Anterior cingulate cortex (tissue), 58 donors: ENCODE measurements at regions not wholly inside any gene's neighbourhood (a gene's known extent, or its start where the extent isn't known, plus 50 kb on each side); places are given as distances from the start of the nearest gene placed in this dataset.
"Not testable (repeated sequence)": the region's sequence is repeated elsewhere in the genome, so short reads cannot be mapped to it uniquely, and the experiment has no call there.

Source experiments
- DNase-seq, 58 donors: peaks; one replicate each; lab custom pipeline; 2025; lab: John Stamatoyannopoulos, UW

GRCh38 chr7:113784956-113785355 lies 133.9 kb downstream of the PPP1R3A start:
- no peak for DNase-seq

DNA sequence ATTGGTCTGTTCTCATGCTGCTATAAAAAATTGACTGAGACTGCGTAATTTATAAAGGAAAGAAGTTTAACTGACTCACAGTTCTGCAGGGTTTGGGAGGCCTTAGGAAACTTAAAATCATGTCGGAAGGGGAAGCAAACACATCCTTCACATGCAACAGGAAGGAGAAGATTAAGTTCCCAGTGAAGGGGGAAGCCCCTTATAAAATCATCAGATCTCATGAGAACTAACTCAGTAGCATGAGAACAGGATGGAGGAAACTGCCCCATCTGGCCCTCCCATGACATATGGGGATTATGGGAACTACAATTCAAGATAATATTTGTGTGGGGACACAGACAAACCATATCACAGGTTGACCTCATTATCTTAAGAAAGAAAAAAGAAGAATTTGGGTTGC lies 134.5 kb downstream of the PPP1R3A start:
- no peak for DNase-seq

GRCh38 chr7:113783403-113783802 lies 135.4 kb downstream of the PPP1R3A start:
- no peak for DNase-seq

- DNase-seq = no peak
Observed at GRCh38 chr7:113775804-113776203, 143.0 kb downstream of the PPP1R3A start.

DNA sequence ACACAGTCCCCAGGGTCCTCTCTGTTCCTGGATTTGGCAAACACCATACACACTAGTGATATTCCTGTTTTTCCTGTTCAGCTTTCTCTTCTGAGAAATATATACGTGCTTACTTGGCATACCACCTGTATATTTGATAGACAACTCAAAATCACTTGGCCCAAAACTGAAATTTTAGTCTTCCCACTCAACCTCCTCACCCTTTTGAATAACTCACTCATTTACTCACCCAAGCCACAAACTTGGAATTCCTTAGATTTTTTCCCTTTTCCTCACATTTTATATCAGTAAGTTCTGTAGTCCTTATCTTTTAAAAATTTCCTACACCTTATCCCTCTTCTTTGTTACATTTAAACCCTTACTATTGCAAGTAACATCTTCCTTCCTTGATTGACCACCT lies 143.4 kb downstream of the PPP1R3A start:
- no peak for DNase-seq

DNA sequence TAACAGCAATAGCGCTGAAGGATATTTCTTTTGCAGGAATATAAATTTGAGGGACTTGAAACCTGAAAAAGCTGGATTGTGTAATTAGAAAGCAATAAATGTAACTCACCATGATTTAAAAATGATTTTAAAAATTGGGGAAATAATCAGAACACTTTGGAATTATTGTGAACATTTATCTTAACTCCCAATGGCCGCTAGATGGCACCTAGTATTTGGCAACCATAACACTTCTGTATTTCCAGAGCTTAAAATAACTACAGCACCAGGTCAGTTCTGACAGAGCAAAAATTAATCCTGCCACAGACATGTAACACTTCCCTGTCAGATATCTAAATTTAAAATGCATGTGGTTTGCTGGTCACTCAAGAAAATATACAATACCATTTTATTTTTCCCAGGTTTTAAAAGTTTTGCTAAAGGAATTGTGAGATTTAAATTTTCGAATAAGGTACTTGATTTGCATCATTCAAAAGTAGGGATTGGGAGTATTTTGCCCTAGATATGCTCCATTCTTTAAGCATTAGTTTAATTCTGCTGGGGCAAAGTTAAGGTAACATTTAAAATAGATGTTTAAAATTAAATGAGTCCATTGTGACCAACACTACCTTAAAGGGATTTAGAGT lies 144.5 kb downstream of the PPP1R3A start:
- DNase-seq = peak in 4 of 58 donors; percentile 0 to 7 (median 4)

- DNase-seq = no peak
Observed at GRCh38 chr7:113770146-113770738, 148.6 kb downstream of the PPP1R3A start.

DNA sequence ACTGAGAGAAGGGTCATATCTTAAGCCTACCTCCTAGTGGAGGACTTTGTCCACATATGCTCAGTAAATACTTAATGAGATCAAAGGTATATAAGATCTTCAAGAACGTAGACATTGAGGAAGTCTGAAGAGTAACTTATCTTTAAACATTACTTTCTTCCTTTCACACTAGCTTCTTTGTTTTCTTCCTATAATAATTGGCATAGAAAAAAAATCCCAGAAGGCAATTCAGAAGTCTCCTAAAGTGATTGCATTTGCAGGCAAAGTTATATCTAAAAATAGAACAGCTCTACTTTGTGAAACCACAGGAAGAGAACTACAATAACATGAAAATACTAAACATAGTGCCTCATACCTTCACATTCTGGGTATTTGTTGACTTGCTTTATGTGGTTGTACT lies 150.4 kb downstream of the PPP1R3A start:
- no peak for DNase-seq

GRCh38 chr7:113764401-113765035 lies 154.3 kb downstream of the PPP1R3A start:
- DNase-seq = no peak

DNA sequence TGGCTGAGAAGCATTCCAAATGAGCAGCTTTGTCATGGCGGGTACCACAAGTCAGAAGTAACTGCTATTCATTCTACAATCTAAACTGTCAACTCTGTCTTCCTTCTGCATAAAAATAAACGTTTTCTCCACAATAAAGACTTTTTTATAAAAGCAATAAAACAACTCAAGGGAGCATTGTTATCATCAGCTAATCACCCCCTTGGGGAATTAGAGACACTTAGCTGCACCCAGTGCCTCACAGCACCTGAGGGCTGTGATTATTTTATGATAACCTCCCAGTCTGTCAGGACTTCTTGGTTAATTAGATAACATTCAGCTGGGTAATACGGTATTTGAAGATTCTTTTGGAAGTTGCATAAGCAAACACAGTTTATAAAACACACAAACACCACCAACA lies 155.6 kb downstream of the PPP1R3A start:
- no peak for DNase-seq

GRCh38 chr7:113756250-113756649 lies 162.6 kb downstream of the PPP1R3A start:
- no peak for DNase-seq

DNA sequence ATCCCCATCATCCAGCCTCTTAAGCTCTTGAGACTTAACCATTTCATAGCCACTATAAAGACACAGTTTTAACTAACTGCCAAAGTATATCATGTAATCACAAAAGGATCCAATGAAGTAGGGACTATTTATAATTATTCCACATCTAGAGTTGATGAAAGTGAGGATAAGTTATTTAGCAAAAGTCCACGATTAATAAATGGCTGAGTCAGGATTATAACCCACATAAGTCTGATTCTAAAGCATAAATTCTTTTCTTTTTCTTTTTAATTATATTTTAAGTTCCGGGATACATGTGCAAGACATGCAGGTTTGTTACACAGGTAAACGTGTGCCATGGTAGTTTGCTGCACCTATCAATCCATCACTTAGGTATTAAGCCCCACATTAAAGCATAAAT lies 166.1 kb downstream of the PPP1R3A start:
- DNase-seq = no peak

DNA sequence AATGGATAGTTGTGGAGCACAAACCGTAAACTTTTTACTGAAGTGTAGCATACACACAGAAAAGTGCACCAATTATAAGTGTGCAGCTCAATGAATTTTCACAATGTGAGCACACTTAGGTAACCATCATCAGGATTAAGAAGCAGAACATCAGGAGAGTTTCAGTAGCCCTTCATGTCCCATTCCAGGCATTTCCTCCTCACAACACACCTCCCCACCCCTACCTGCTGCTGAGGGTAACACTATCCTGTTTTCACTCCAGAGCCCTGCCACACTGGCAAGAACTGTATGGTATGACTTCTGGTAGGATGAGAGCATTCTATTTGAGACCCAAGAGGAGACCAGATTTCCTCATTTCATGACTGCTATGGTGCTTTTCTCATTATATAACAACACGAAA lies 166.5 kb downstream of the PPP1R3A start:
- no peak for DNase-seq

- DNase-seq = no peak
Observed at GRCh38 chr7:113751547-113751946, 167.3 kb downstream of the PPP1R3A start.

DNA sequence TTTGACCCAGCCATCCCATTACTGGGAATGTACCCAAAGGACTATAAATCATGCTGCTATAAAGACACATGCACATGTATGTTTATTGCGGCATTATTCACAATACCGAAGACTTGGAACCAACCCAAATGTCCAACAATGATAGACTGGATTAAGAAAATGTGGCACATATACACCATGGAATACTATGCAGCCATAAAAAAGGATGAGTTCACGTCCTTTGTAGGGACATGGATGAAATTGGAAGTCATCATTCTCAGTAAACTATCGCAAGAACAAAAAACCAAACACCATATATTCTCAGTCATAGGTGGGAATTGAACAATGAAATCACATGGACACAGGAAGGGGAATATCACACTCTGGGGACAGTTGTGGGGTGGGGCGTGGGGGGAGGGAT lies 170.4 kb downstream of the PPP1R3A start:
- not testable (repeated sequence) for DNase-seq

GRCh38 chr7:113742946-113743431 lies 175.8 kb downstream of the PPP1R3A start:
- DNase-seq = not testable (repeated sequence)

GRCh38 chr7:113742377-113742776 lies 176.4 kb downstream of the PPP1R3A start:
- DNase-seq = no peak

DNA sequence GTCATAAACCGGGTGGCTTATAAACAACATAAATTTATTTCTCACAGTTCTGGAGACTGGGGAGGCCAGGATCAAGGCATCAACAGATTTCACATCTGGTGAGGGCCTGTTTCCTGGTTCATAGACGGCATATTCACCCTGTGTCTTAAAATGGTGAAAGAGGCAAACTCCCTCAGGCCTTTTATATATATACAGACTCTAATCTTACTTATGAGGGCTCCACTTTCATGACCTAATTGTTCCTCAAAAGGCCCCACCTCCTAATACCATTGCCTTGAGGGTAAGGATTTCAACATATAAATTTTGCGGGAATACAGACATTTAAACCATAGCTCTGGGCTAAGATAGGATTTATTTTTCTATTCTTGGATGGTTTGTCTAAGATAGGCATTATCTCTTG lies 187.2 kb downstream of the PPP1R3A start:
- no peak for DNase-seq

DNA sequence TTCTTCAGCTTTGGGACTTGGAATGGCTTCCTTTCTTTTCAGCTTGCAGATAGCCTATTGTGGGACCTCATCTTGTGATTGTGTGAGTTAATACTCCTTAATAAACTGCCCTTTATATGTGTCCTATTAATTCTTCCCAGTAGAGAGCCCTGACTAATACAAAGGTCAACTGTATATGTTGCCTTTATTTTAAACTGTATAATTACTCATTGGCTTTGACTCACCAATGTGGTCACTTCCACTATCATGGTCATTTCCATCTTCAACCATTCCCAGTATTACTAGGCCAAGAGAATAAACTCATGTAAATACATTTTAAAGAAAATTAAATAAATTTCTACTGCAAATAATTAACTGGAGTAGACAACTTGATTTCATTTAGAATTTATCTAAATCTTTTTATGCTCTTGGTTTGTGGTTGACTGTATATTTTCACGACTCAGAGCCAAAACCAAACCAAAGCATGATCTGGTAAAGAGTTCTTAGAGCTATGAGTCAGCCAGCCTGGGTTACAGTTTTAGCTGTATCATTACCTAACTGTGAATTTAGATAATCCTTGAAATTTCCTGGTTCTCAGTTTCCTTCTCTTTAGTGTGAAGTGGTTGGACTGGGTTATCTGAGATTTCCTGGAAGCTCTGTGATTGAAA lies 188.4 kb downstream of the PPP1R3A start:
- peak in 1 of 58 donors; percentile 0 for DNase-seq

GRCh38 chr7:113727486-113727885 lies 191.3 kb downstream of the PPP1R3A start:
- DNase-seq = no peak

- no peak for DNase-seq
Observed at GRCh38 chr7:113722006-113722405, 196.8 kb downstream of the PPP1R3A start.
